HG02884 (cell line): ENCODE measurements at regions not wholly inside any gene's neighbourhood (a gene's known extent, or its start where the extent isn't known, plus 50 kb on each side); places are given as distances from the start of the nearest gene placed in this dataset.
"Not testable (repeated sequence)": the region's sequence is repeated elsewhere in the genome, so short reads cannot be mapped to it uniquely, and the experiment has no call there.

Experiments used
- ATAC-seq: cut with Tn5 transposase; IDR thresholded peaks from one replicate; pipeline ENCODE4 v1.9.1; 2021; ENCODE audit warnings: mild to moderate bottlenecking, moderate library complexity; ENCODE audit not compliant: unreplicated experiment

DNA sequence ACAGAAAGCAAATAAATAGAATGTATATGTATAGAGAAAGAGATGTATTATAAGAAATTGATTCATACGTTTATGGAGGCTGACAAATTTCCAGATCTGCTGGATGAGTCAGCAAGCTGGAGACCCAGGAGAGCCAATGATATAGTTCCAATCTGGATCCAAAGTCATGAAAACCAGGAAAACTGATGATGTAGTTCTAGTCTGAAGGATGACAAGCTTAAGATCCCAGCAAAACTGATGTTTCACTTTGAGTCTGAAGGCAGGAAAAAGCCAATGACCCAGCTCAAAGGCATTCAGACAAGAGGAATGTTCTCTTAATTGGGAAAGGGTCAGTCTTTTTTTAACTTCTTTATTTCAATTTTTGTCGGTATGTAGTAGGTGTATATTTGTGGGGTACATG, 102.6 kb downstream of the LHFPL1 start:
- ATAC-seq: no peak

DNA sequence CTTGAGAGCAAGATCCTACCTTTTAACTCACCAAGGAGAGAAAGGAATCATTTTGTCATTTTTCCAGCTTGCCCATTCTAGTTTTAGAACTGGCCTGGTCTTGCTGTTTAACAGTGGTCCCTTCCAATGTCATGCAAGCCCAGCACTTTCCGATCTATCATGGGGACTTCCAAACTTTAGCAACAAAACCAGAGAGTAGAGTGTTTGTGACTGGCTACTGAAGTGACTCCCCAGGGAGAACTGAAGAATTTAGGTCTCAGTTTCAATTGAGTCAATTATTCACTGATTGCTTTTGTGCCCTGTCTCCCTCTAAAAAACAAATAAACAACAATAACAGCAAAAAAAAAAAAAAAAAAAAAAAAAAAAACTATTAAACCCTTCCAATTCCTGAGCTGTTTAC, 108.3 kb downstream of the LHFPL1 start:
- ATAC-seq: no peak

DNA sequence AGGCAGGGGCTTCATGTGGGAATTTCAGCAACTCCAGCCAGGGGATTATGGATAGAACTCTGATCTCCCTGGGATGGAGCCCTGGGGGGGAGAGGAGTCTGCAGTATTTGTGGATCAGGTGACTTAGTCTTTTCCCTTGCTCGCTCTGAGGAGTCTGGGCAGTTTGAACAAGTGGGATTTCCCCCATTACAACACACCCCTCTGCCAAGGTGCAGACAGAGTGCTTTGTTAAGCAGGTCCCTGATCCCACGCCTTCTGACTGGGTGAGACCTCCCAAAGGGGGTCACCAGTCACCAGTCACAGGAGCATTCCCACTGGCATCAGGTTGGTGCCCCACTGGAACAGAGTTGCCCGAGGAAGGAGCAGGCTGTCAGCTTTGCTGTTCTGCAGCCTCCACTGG, 123.9 kb downstream of the LHFPL1 start:
- no peak for ATAC-seq

DNA sequence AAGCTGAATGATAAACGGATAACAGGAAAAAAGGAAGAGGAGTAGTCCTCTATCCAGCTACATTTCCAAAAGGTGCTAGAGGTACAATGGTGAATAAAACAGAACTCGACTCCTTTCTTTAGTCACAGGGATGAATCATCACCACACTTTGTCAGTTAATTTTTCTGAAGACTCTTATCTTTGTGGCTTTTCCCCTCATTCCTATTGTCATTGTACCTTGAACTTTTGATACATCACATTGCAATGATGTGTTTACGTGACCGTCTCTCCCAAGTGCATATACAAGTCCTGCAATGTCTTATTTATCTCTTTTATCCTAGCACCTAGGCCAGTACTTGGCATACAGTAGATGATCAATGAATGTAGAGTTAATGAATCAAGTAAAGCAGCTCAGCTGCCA, 134.7 kb downstream of the LHFPL1 start:
- ATAC-seq: no peak

DNA sequence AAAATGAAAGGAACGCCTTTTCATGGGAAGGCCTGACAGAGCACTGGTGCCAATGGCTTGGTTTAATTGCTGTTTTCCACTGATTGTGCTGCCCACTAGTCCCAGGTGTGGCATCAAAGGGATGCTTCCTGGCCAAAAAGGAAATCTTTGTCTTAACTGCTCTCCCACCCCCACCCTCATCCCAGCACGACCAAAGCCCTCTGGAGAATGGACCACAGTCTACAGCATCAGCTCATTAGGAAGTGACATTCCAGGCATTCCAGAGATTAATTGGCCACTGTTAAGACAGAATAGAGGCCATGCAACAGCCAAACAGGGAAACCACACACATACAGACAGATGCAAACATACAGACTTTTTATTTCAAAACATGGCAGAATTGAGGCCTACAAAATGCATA, 143.2 kb downstream of the LHFPL1 start:
- ATAC-seq: no peak

DNA sequence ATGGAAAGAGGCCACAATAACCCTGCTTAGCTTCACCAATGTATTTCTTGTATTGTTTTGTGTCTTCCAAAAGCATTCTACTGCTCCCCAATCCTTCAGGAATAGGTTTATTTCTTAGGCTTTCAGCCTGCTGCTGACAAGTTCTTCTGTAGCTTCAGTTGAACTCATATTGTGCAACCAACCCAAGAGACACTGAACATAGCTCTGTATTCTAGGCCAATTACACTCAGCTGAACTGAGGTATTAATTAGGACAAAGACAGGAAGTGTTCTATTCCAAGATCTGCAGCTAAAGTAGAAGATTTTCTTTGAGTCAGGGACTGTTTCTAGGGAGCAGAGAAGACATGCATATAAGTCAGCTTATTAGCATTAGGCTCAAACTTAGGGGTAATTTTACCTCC, 151.8 kb downstream of the LHFPL1 start:
- ATAC-seq: no peak

DNA sequence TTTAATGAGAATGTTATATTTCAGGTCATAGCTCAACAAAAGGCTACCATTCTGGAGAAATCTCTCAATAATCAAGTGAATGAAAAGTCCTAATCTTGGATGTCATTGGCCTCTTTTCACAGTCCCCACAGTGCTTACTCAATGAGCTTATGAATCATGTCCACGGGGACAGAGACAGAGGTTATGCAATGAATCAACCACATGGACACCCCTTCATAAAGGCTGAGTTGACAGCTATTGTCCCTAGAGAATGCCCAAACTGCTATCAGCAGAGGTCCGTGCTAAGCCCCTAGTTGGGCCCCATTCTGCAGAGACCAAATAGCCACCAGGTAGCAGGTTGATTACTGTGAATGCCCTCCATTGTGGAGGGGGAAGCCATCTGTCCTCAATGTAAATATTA, 158.1 kb downstream of the LHFPL1 start:
- ATAC-seq: no peak

DNA sequence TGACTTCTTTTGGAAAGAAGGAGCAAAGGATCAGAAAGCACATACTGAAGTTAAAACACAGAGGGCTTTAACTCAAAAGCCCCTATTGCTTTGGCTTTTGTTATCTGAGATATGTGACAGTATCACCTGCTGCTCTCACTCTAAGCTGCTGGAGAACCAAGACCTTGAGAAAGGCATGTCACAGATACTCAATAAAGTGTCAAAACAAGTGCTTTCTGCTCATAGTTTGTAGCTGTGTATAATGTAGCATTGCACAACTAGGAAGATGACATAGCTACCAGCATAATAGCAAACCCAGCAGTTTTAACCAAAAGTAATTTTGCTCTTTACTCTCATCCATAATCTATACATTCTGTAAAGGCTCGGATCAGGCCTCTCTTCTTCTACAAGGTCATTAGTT, 159.6 kb downstream of the LHFPL1 start:
- ATAC-seq: no peak

DNA sequence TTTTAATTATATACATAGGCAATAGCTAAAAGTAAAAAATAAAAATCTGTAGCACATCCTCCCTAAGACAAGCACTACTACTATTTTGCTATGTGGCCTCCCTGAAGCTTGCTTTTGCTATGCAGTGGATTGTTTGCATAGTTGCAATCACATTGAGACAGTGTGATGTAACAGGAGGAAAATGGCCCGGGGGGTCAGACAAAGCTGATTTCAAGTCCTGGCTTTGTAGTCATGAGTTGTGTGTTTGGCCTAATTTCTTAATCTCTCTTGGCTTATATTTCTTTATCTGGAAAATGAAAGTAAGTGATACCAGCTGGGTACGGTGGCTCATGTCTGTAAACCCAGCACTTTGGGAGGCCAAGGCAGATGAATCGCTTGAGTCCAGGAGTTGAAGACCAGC, 166.6 kb downstream of the LHFPL1 start:
- ATAC-seq: no peak

DNA sequence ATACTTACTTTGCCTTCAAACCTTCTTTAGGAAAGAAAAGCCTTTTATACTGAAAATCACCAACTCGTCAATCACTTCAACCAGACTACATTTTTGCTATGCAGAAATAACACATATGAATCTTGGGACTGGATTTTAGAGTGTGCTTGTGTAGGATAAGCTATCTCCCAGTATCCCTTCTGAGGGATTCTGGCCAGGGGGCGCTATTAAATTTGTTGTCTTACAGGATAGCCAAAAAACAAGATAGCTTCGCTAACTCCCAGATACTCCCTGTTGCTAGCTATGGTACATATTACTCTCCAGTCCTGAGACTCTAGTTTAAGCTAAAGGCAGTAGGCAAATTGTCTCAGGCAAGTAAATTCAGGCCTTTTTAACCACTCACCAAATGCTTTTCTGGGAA, 167.2 kb downstream of the LHFPL1 start:
- ATAC-seq: no peak

DNA sequence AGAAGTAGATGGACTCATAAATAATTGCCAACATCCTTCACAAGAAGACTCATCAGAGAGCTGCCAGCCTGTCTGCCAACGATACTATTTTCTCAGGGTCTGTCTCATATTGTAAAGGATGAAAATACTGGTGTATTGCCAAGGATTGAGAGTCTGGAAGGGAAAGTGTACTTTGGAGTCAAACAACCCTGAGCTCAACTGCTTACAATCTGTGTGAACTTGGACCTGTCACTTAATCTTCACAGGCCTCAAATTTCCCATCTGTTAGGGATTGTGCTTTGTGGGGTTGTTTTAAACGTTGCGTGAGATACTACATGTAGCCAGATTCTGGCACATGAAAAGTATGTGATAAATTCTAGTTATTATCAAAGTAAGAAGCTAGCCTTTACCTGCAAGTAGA, 169.1 kb downstream of the LHFPL1 start:
- no peak for ATAC-seq

DNA sequence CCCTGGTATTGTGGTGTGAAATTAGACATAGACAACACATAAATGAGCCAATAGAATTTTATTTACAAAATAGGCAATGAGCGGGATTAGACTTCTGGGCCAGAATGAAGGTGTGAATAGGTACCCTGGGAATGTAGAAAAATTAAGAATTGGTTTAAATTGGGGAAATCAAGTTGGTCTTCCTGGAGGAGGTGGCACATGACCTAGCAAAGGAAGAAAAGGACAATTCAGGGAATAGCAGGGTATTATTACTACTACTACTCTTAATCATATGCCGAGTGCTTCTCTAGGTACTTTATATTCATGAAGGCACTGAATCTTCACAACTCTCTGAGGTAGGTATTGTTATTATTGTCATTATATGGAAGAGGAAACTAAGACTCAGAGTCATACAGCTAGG, 202.1 kb downstream of the LHFPL1 start:
- ATAC-seq: no peak

DNA sequence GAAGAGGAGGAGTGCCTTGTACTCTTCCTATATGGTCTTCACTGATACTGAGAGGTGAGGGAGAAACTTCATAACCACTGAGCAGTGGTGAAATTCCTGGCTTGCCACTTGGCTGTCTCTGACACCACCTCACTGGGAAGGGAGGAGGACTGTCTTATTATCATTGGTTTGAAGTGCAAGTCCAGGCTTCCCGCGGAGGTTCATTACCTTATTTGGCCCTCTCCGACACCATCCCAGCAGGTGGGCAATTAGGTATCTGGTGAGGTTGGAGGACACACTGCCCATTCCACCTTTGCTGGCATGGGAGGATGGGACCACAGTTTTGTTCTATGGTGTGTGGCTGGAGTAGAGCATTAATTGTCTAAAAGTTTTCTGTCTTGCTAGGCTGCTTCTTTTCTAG, 206.1 kb downstream of the LHFPL1 start:
- ATAC-seq: no peak

DNA sequence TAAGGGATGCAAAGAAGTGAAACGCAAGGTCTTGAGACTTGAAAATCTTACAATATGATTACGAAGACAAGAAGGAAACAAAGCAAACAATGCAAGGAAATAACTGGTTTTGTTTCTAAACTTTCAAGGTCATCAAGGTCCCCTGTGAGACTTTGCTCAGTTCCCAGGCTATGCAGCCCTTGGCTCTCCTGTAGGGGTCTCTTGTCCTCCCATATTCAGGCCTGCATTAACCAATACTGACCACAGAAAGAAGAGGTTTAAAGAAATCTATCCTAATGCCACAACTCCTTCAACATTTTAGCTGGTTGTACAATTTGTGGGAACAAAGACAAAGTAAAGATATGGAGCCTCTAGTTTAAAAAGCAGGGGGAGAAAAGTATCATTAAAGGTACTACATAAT, 209.2 kb downstream of the LHFPL1 start:
- no peak for ATAC-seq

DNA sequence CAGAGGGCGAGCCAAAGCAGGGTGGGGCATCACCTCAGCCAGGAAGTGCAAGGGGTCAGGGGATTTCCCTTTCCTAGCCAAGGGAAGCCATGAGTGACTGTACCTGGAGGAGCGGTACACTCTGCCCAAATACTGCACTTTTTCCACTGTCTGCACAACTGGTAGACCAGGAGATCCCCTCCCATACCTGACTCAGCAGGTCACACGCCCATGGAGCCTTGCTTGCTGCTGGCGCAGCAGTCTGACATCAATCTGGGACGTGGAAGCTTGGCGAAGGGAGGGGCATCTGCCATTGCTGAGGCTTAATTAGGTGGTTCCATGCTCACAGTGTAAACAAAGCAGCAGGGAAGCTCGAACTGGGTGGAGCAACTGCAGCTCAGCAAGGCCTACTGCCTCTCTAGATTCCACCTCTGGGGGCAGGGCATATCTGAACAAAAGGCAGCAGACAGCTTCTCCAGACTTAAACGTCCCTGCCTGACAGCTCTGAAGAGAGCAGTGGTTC, 217.7 kb downstream of the LHFPL1 start:
- not testable (repeated sequence) for ATAC-seq

DNA sequence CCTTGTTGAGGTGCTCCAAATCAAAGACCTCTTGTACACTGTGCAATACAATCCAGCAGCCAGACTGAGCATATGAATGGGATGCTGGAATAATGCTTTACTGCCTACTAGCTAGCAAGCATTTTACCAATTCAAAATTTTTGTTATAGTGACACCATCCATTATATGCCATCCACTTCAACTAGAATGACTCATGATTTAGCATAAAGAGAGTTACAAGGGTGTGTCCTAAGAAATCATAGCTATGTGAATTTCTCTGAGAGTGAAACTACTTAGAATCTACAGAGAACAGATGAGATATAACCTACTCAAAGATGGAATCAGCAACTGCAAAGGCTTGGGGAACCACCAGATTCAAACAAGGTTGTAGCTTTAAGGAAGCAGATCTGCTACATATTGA, 221.9 kb downstream of the LHFPL1 start:
- ATAC-seq: no peak

DNA sequence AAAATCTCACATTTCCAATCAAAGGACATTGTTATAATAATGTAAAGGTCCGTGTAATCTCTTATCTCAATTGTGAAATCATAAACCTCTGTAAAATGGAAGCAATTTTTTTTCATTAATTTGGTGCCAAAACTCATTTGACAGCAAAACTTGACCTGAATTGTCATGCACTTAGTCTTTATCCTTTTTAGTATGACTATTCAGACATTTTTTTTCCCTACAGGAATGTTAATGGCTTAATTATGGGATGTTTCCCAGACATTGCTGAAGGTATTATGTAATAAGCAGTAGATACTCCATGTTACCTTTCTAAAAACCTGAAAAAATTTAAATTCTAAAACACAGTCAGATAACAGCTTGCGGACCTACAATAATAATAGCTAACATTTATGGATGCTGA, 228.9 kb downstream of the LHFPL1 start:
- no peak for ATAC-seq

DNA sequence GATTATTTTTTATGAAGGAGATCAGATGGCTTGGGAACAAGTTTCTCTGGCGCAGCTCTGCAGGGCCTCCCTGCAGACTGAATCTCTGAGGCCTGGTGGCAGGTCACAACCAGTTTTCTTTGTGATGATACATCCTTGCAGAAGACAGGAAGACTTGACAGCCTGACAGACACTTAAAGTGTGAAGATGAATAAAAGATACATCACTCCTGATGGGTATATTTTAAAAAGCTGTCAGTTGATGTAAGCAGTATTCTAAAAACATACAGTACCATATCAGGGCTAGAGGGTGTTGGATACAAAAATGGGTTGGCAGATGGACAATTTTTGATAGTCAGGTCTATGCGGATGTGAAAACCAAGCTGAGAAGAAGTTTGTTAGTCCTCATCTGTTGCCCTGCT, 239.5 kb downstream of the LHFPL1 start:
- no peak for ATAC-seq

DNA sequence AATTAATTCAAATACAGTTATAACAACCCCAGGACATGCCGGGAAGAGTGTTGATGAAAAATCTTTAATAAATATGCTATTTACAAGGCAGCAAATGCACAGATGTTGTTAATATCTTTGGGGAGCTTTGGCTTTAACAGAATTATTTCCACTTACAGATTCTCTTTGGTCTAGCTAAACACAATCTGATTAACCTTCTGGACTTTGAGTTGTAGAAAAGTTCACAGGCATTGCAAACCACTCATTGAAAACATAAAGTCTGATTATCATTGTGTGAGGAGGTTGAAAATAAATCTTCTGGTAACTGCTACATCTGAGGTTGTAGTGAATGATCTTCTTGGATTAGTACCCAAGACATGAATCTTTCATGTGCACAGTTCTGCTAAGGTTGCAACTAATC, 255.6 kb downstream of the LHFPL1 start:
- ATAC-seq: no peak

DNA sequence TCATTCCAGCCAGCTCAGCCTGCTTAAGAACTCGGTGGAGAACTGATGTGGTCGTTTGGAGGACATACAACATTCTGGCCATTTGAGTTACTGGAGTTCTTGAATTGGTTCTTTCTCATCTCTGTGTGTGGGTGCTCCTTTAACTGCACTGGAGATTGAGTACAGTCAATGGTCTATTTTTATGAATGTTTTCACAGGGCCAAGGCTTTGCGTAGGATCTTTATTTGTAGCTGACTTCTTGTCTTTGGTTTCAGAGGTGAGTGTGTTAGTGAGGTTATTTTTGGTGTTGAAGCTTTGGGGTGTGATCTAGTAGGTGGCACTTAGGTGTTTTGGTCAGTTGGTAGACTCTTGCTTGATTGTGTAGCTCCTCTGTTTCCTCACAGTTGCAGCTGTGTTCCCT, 288.4 kb downstream of the LHFPL1 start:
- ATAC-seq: no peak

DNA sequence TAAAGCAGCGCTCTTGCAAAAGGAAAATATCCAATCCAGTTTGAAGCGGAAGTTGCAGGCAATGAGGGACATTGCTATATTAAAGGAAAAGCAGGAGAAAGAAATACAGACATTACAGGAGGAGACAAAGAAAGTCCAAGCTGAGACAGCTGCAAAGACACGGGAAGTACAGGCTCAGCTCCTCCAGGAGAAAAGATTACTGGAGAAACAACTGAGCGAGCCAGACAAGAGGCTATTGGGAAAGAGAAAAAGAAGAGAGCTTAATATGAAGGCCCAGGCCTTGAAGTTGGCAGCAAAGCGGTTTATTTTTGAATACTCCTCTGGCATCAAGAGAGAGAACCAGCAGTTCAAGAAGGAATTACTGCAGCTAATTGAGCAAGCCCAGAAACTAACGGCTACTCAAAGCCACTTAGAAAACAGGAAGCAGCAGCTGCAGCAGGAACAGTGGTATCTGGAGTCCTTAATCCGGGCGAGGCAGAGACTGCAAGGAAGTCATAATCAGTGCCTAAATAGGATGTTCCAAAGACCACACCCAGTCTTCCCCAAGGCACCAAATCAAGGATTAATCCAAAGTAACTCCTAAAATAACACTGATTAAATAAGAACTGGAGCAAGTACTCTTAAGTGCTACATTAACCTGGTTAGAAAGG, 298.0 kb downstream of the LHFPL1 start:
- ATAC-seq: not testable (repeated sequence)

DNA sequence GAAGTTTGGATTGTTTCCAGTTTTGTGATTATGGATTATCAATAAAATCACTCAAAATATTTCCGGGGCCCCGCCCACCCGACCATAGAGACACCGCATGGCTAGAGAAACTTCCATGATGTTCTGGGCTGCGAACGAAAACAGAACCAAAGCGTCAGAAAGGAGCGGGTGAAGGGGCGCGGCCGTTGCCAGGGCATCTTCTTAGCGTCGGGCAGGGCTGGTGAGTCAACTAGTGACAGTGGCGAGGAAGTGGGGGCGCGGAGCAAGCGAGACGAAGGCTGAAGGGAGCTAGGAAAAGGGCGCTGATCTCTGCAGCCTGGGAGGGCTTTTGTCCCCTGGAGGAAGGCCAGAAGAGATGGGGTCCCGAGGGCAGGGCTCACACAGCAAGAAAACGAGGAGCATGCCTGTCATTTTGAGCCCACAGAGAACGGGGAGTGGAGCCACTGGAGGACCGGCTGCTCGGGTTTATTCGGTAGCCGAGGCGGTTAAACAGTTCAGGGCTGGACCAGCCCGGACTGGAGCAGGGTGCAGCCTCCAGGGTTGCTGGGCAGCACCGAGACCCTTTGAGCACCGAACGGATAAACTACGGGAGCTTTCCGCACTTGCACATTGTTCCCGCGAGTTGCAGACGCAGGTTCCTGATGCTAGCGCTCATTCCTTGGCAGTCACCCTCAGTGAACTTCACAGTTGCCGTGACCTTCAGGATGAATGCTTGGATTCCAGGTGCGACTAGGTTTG, 298.1 kb upstream of the TRPC5 start:
- ATAC-seq: no peak

DNA sequence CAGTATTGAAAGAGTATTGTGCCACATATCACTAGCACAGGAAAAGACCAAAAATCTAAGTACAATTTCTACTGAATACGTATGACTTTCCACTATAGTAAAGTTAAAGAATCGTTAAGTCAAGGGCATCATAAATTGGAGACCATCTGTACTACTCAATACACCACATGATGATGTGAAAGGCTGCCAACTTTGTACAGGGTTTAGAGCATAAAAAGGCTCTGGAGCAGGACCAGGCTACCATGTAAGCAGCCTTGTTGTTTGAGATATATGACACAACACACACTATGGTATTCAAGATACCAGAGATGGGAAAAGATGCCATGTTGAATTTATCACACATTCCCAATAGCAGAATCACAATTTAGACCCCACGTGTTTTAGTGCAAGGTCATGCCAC, 294.9 kb upstream of the TRPC5 start:
- ATAC-seq: no peak
